ENCODE measurements at regions not wholly inside any gene's neighbourhood (a gene's known extent, or its start where the extent isn't known, plus 50 kb on each side); places are given as distances from the start of the nearest gene placed in this dataset.

GRCh38 chr14:83611491-83611890 is 1918.5 kb upstream of the FLRT2 start:
- TF ChIP-seq SP1 (CRISPR knock-in tag; conservative IDR thresholded peaks at IDR 0.05) (no peak), CTCF (IDR thresholded peaks at IDR 0.05) (no peak), AFF4 (CRISPR knock-in tag; IDR thresholded peaks at IDR 0.05; ENCODE audit: borderline replicate concordance) (no peak), FOXJ3 (CRISPR knock-in tag; IDR thresholded peaks at IDR 0.05; ENCODE audit: borderline replicate concordance) (no peak), MYBL2 (CRISPR knock-in tag; IDR thresholded peaks at IDR 0.05) (no peak), IRF2 (CRISPR knock-in tag; IDR thresholded peaks at IDR 0.05; ENCODE audit: borderline replicate concordance, low read depth) (no peak), TEAD4 (CRISPR knock-in tag; IDR thresholded peaks at IDR 0.05) (no peak), ATF1 (CRISPR knock-in tag; IDR thresholded peaks at IDR 0.05) (no peak), PRRX2 (CRISPR knock-in tag; IDR thresholded peaks at IDR 0.05) (no peak)

Data from WTC11 (cell line).